CD14-positive monocyte (primary cell): ENCODE measurements at regions not wholly inside any gene's neighbourhood (a gene's known extent, or its start where the extent isn't known, plus 50 kb on each side); places are given as distances from the start of the nearest gene placed in this dataset.
"Not testable (repeated sequence)": the region's sequence is repeated elsewhere in the genome, so short reads cannot be mapped to it uniquely, and the experiment has no call there.

ENCODE experiments used
- DNase-seq, 3 donors: peaks; one replicate each; pipeline ENCODE4 v3.0.0-alpha.2; 2011 to 2022
- H2AFZ ChIP-seq: 2 replicates; pipeline ENCODE4 v1.6.0; 2012; ENCODE audit warnings: mild to moderate bottlenecking, low read depth, low read length, inconsistent platforms; ENCODE audit not compliant: insufficient read depth, poor library complexity, severe bottlenecking
- H3K27ac ChIP-seq, 2 donors: 1 replicate in 1 of 2; 2 replicates in 1 of 2; pipeline ENCODE4 v1.5.1; 2012 to 2013; ENCODE audit warnings: low read length in 2 of 2, control low read depth in 1 of 2, inconsistent platforms in 1 of 2, low read depth in 1 of 2, mild to moderate bottlenecking in 1 of 2
- H3K27me3 ChIP-seq, 2 donors: one replicate each; pipeline versions ENCODE4 v1.6.0 to v1.6.1; 2011 to 2013; ENCODE audit warnings: low read length in 2 of 2; ENCODE audit not compliant: control insufficient read depth in 2 of 2, insufficient read depth in 2 of 2
- H3K36me3 ChIP-seq, 2 donors: replicated peaks in 1 of 2; 1 replicate in 1 of 2; 2 replicates in 1 of 2; pipeline versions ENCODE4 v1.5.1 to v1.6.1; 2012 to 2013; ENCODE audit warnings: low read length in 2 of 2, control low read depth in 1 of 2, inconsistent platforms in 1 of 2, mild to moderate bottlenecking in 1 of 2; ENCODE audit not compliant: insufficient read depth in 2 of 2, control insufficient read depth in 1 of 2
- H3K4me1 ChIP-seq, 2 donors: 1 replicate in 1 of 2; 2 replicates in 1 of 2; pipeline versions ENCODE4 v1.5.1 to v1.6.1; 2012 to 2013; ENCODE audit warnings: low read length in 2 of 2, control low read depth in 1 of 2, inconsistent platforms in 1 of 2, mild to moderate bottlenecking in 1 of 2, moderate library complexity in 1 of 2; ENCODE audit not compliant: insufficient read depth in 2 of 2, control insufficient read depth in 1 of 2
- H3K4me2 ChIP-seq: replicated peaks from 2 replicates; pipeline ENCODE3; 2012; ENCODE audit warnings: low read length, moderate library complexity, mild to moderate bottlenecking; ENCODE audit not compliant: poor library complexity, severe bottlenecking; ENCODE audit errors: extremely low read depth
- H3K4me3 ChIP-seq, 3 experiments: fragments of 200-600 bp in 1 of 3; sonication (generic) in 1 of 3; replicated peaks in 1 of 3; 1 replicate in 2 of 3; 2 replicates in 1 of 3; pipeline ENCODE4 v1.5.1; 2011 to 2013; ENCODE audit warnings: low read length in 3 of 3, mild to moderate bottlenecking in 3 of 3, control low read depth in 2 of 3, low read depth in 2 of 3, inconsistent platforms in 1 of 3, moderate library complexity in 1 of 3
- H3K79me2 ChIP-seq: 2 replicates; pipeline ENCODE4 v1.6.0; 2012; ENCODE audit warnings: mild to moderate bottlenecking, control low read depth, inconsistent platforms, low read length, moderate library complexity; ENCODE audit not compliant: insufficient read depth
- H3K9ac ChIP-seq: 2 replicates; pipeline ENCODE4 v1.6.0; 2017; ENCODE audit warnings: low read length, mild to moderate bottlenecking; ENCODE audit not compliant: insufficient read depth, poor library complexity, severe bottlenecking
- H3K9me3 ChIP-seq, 2 donors: replicated peaks in 1 of 2; 1 replicate in 1 of 2; 2 replicates in 1 of 2; pipeline versions ENCODE4 v1.5.1 to v1.6.1; 2012 to 2013; ENCODE audit warnings: low read length in 2 of 2, control low read depth in 1 of 2; ENCODE audit not compliant: control insufficient read depth in 1 of 2, insufficient read depth in 1 of 2
- H4K20me1 ChIP-seq: 2 replicates; pipeline ENCODE4 v1.6.0; 2012; ENCODE audit warnings: mild to moderate bottlenecking, low read length, control low read depth, moderate library complexity; ENCODE audit not compliant: insufficient read depth
- H3K27ac Mint-ChIP-seq, 7 donors: one replicate each; pipeline ENCODE4 v1.8.0; 2020; ENCODE audit warnings: mild to moderate bottlenecking in 7 of 7, mixed read lengths in 7 of 7, moderate library complexity in 6 of 7, inconsistent platforms in 2 of 7
- H3K27me3 Mint-ChIP-seq, 3 donors: one replicate each; pipeline ENCODE4 v1.8.0; 2021 to 2022; ENCODE audit warnings: low read depth in 3 of 3, mild to moderate bottlenecking in 3 of 3, mixed read lengths in 3 of 3, moderate library complexity in 3 of 3, inconsistent platforms in 1 of 3
- H3K36me3 Mint-ChIP-seq, 2 donors: one replicate each; pipeline ENCODE4 v1.8.0; 2020; ENCODE audit warnings: mixed read lengths in 2 of 2, inconsistent platforms in 1 of 2, mild to moderate bottlenecking in 1 of 2
- H3K4me1 Mint-ChIP-seq: one replicate; pipeline ENCODE4 v1.8.0; 2020; ENCODE audit warnings: mild to moderate bottlenecking, mixed read lengths
- H3K4me3 Mint-ChIP-seq, 2 donors: one replicate each; pipeline ENCODE4 v1.8.0; 2020; ENCODE audit warnings: mild to moderate bottlenecking in 2 of 2, mixed read lengths in 2 of 2, moderate library complexity in 1 of 2
- H3K9me3 Mint-ChIP-seq, 7 donors: one replicate each; pipeline ENCODE4 v1.8.0; 2020 to 2022; ENCODE audit warnings: mixed read lengths in 7 of 7, mild to moderate bottlenecking in 6 of 7, moderate library complexity in 6 of 7, inconsistent platforms in 2 of 7
- WGBS: methylation state at CpG from one replicate; pipeline ENCODE4 v1.1.5; 2013; ENCODE audit warnings: missing lambda C conversion rate; ENCODE audit not compliant: insufficient coverage; 5-methylcytosine and 5-hydroxymethylcytosine counted together
- intact Hi-C, 2 donors: fragments of 100-400 bp; cut with micrococcal nuclease; formaldehyde crosslinking; loops; one replicate each; pipeline versions ENCODE4 v1.15.0 to v1.15.1; 2023
- TF ChIP-seq, protein P1 (sequence below): fragments of 200-600 bp; IDR thresholded peaks from one replicate; pipeline ENCODE4 v1.8.0; 2022; ENCODE audit warnings: antibody characterized with exemption, mild to moderate bottlenecking

GRCh38 chr5:57871496-57871895 is 388.9 kb upstream of the ACTBL2 start:
- no peak overlapping the region for H3K4me3 Mint-ChIP-seq
- H3K36me3 ChIP-seq = no peaks in the 10 kb centered on the region
- H3K4me1 Mint-ChIP-seq = no peaks in the 10 kb centered on the region

DNA sequence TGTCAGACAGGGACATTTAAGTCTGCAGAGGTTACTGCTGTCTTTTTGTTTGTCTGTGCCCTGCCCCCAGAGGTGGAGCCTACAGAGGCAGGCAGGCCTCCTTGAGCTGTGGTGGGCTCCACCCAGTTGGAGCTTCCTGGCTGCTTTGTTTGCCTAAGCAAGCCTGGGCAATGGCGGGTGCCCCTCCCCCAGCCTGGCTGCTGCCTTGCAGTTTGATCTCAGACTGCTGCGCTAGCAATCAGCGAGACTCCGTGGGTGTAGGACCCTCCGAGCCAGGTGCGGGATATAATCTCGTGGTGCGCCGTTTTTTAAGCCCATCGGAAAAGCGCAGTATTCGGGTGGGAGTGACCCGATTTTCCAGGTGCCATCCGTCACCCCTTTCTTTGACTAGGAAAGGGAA is 387.7 kb upstream of the ACTBL2 start:
- H3K36me3 ChIP-seq, H3K4me1 Mint-ChIP-seq, H3K9ac ChIP-seq, H3K27ac Mint-ChIP-seq, H3K4me3 ChIP-seq, DNase-seq, H3K4me3 Mint-ChIP-seq, H3K79me2 ChIP-seq, H4K20me1 ChIP-seq, intact Hi-C loops, H3K4me2 ChIP-seq, H3K9me3 ChIP-seq, H3K27me3 Mint-ChIP-seq, H3K27me3 ChIP-seq, H3K27ac ChIP-seq, H3K36me3 Mint-ChIP-seq, H3K4me1 ChIP-seq, H2AFZ ChIP-seq: not testable (repeated sequence)
- WGBS = no CpG with 5 or more reads among the region's 14 CpGs
- H3K9me3 Mint-ChIP-seq = peaks cover 4 to 12% (median 10%) of the 10 kb centered on the region in 7 donors

More at GRCh38 chr5:57871496-57871895, 388.9 kb upstream of the ACTBL2 start:
- Histone ChIP-seq H3K27ac (no peak overlapping the region), H4K20me1 (no peaks in the 10 kb centered on the region), H3K4me3 (no peak overlapping the region), H3K79me2 (no peaks in the 10 kb centered on the region), H3K4me2 (no peak overlapping the region), H3K9me3 (no peaks in the 10 kb centered on the region), H2AFZ (no peak overlapping the region), H3K27me3 (no peaks in the 10 kb centered on the region), H3K9ac (no peak overlapping the region), H3K4me1 (no peaks in the 10 kb centered on the region)
- DNase-seq = no peak
- Mint-ChIP-seq H3K27ac (no peak overlapping the region), H3K27me3 (peaks cover 0 to 2% (median 0%) of the 10 kb centered on the region in 3 donors), H3K36me3 (no peaks in the 10 kb centered on the region), H3K9me3 (peaks cover 4 to 11% (median 10%) of the 10 kb centered on the region in 7 donors)
- intact Hi-C loops = no loop called here
- TF ChIP-seq, protein P1, sequence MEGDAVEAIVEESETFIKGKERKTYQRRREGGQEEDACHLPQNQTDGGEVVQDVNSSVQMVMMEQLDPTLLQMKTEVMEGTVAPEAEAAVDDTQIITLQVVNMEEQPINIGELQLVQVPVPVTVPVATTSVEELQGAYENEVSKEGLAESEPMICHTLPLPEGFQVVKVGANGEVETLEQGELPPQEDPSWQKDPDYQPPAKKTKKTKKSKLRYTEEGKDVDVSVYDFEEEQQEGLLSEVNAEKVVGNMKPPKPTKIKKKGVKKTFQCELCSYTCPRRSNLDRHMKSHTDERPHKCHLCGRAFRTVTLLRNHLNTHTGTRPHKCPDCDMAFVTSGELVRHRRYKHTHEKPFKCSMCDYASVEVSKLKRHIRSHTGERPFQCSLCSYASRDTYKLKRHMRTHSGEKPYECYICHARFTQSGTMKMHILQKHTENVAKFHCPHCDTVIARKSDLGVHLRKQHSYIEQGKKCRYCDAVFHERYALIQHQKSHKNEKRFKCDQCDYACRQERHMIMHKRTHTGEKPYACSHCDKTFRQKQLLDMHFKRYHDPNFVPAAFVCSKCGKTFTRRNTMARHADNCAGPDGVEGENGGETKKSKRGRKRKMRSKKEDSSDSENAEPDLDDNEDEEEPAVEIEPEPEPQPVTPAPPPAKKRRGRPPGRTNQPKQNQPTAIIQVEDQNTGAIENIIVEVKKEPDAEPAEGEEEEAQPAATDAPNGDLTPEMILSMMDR = no peak
- WGBS = no CpG with 5 or more reads among the region's 1 CpG
